Endothelial cell of umbilical vein (primary cell): ENCODE measurements at regions not wholly inside any gene's neighbourhood (a gene's known extent, or its start where the extent isn't known, plus 50 kb on each side); places are given as distances from the start of the nearest gene placed in this dataset.
"Not testable (repeated sequence)": the region's sequence is repeated elsewhere in the genome, so short reads cannot be mapped to it uniquely, and the experiment has no call there.

Experiments
- BruUV-seq: library from RNA; stranded (reverse); fragments of 400-500 nt; replicated peaks from 2 replicates; lab custom pipeline; 2021; lab: Mats Ljungman, UMichigan
- CTCF ChIA-PET: fragments of 300-600, 350-600 bp; sonication (Branson Sonifier 250); formaldehyde crosslinking; loops from one replicate; lab custom pipeline; 2021; ENCODE audit warnings: antibody characterized with exemption, inconsistent platforms; lab: Charles Lee
- POLR2A ChIA-PET: fragments of 300-600, 350-600 bp; sonication (Branson Sonifier 250); formaldehyde crosslinking; loops from one replicate; lab custom pipeline; 2021; ENCODE audit warnings: antibody characterized with exemption, inconsistent platforms; lab: Charles Lee
- DNase-seq: peaks from one replicate; pipeline ENCODE4 v3.0.0-alpha.2; 2011; ENCODE audit warnings: low read depth, low spot score
- FAIRE-seq: peaks from 2 replicates; lab custom pipeline; 2011; peaks lifted over from hg19 to GRCh38; lab: Jason Lieb, UNC
- H2AFZ ChIP-seq: 2 replicates; pipeline ENCODE4 v1.6.0; 2012; ENCODE audit warnings: low read depth, low read length, control low read depth, inconsistent platforms
- H3K27ac ChIP-seq: 2 replicates; pipeline ENCODE4 v1.5.1; 2011; ENCODE audit warnings: low read depth, mild to moderate bottlenecking, control low read depth, low read length, moderate library complexity; ENCODE audit not compliant: insufficient read depth
- H3K27me3 ChIP-seq, 2 experiments: 2 replicates each; pipeline versions ENCODE4 v1.6.0 to v1.6.1; 2011; ENCODE audit warnings: low read length in 2 of 2, mixed read lengths in 1 of 2; ENCODE audit not compliant: control insufficient read depth in 2 of 2, insufficient read depth in 2 of 2
- H3K36me3 ChIP-seq, 2 experiments: 2 replicates in 1 of 2; 3 replicates in 1 of 2; pipeline ENCODE4 v1.5.1; 2011; ENCODE audit warnings: low read length in 2 of 2, mild to moderate bottlenecking in 1 of 2, moderate library complexity in 1 of 2; ENCODE audit not compliant: control insufficient read depth in 2 of 2, insufficient read depth in 2 of 2; ENCODE audit errors: extremely low read depth in 1 of 2
- H3K4me1 ChIP-seq: 3 replicates; pipeline ENCODE4 v1.5.1; 2011; ENCODE audit warnings: mild to moderate bottlenecking, low read length; ENCODE audit not compliant: control insufficient read depth, insufficient read depth; ENCODE audit errors: extremely low read depth
- H3K4me2 ChIP-seq: 2 replicates; pipeline ENCODE4 v1.6.1; 2011; ENCODE audit warnings: low read length, control low read depth, mixed read lengths; ENCODE audit not compliant: insufficient read depth
- H3K4me3 ChIP-seq, 3 experiments: fragments of 200-600 bp in 1 of 3; sonication (generic), shearing (Covaris generic) in 1 of 3; replicated peaks in 1 of 3; 2 replicates each; pipeline ENCODE4 v1.5.1; 2011 to 2016; ENCODE audit warnings: control low read depth in 3 of 3, low read length in 3 of 3, mild to moderate bottlenecking in 2 of 3, inconsistent platforms in 1 of 3, low read depth in 1 of 3, moderate library complexity in 1 of 3; ENCODE audit not compliant: insufficient read depth in 1 of 3
- H3K79me2 ChIP-seq: 2 replicates; pipeline ENCODE4 v1.6.0; 2012; ENCODE audit warnings: low read length, inconsistent platforms; ENCODE audit not compliant: control insufficient read depth, insufficient read depth
- H3K9ac ChIP-seq: replicated peaks from 2 replicates; pipeline ENCODE3; 2011; ENCODE audit warnings: low read length, control low read depth; ENCODE audit not compliant: insufficient read depth; ENCODE audit errors: extremely low read depth
- H3K9me1 ChIP-seq: replicated peaks from 3 replicates; pipeline ENCODE4 v1.6.0; 2011; ENCODE audit warnings: mild to moderate bottlenecking, low read length; ENCODE audit not compliant: control insufficient read depth, insufficient read depth; ENCODE audit errors: extremely low read depth
- H3K9me3 ChIP-seq: replicated peaks from 2 replicates; pipeline ENCODE4 v1.5.1; 2012; ENCODE audit warnings: low read length, inconsistent platforms; ENCODE audit not compliant: control insufficient read depth, insufficient read depth
- H4K20me1 ChIP-seq: replicated peaks from 2 replicates; pipeline ENCODE3; 2011; ENCODE audit warnings: mild to moderate bottlenecking, low read length; ENCODE audit not compliant: control insufficient read depth, insufficient read depth; ENCODE audit errors: extremely low read depth
- FOS ChIP-seq: IDR thresholded peaks from 2 replicates; pipeline ENCODE4 v1.6.1; 2011; ENCODE audit warnings: mild to moderate bottlenecking, low read length, moderate library complexity, borderline replicate concordance; ENCODE audit not compliant: insufficient read depth
- GATA2 ChIP-seq: IDR thresholded peaks from 2 replicates; pipeline ENCODE4 v1.7.0; 2011; ENCODE audit warnings: low read depth, mild to moderate bottlenecking, moderate library complexity, mixed read lengths, low read length; ENCODE audit not compliant: insufficient read length, insufficient read depth
- POLR2A ChIP-seq: IDR thresholded peaks from 2 replicates; pipeline ENCODE4 v1.6.1; 2012; ENCODE audit warnings: low read depth, mild to moderate bottlenecking, control low read depth, low read length
- dilution Hi-C: fragments of 300-500 bp; cut with MboI; formaldehyde crosslinking; loops from one replicate; pipeline ENCODE4 v1.15.0; 2019; ENCODE audit warnings: low sequenced_read_pairs; ENCODE audit not compliant: extremely low pct_ligation_motif_present
- intact Hi-C: fragments of 100-400 bp; cut with micrococcal nuclease; formaldehyde crosslinking; loops from one replicate; pipeline ENCODE4 v1.10.0; 2022
- TF ChIP-seq, protein P1 (sequence below), 2 donors: IDR thresholded peaks; 1 replicate in 1 of 2; 2 replicates in 1 of 2; pipeline ENCODE4 v1.5.1; 2011; ENCODE audit warnings: low read length in 2 of 2, mild to moderate bottlenecking in 2 of 2, moderate library complexity in 2 of 2, control low read depth in 1 of 2, inconsistent platforms in 1 of 2, low read depth in 1 of 2; ENCODE audit not compliant: insufficient read depth in 1 of 2; ENCODE audit errors: extremely low read depth in 1 of 2

DNA sequence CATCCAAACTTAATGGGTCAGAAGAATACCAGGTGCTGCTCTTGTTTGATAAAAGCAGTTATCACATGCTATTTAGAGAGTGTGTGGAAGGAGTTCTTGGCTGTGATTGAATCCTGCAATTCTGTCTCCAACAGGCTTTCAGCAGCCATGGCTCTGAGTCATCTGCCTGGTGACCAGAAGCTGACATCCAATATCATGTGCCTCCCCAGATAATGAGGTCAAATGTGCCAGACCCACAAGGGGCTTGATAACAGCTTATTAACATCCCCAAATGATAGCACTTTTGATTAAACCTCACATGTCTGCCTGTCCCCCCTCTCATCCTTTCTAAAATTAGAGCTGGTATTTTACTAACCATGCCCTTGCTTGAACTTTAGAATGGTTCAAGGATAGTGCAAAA is 175.7 kb upstream of the PLN start:
- H3K4me3 ChIP-seq: no peak overlapping the region
- H3K36me3 ChIP-seq: no peaks in the 10 kb centered on the region
- TF ChIP-seq FOS (peak; percentile 23), POLR2A (no peak), GATA2 (no peak)
- no peak overlapping the region for H3K27ac ChIP-seq
- intact Hi-C loops: no loop called here
- H3K9me1 ChIP-seq: no peaks in the 10 kb centered on the region
- DNase-seq (peak; percentile 12), FAIRE-seq (no peak)
- no peak overlapping the region for H3K9ac ChIP-seq
- no peaks in the 10 kb centered on the region for H3K4me1 ChIP-seq
- no TSS peak for BruUV-seq
- no peaks in the 10 kb centered on the region for H3K79me2 ChIP-seq
- H2AFZ ChIP-seq: no peak overlapping the region
- CTCF ChIA-PET: no interaction called here
- POLR2A ChIA-PET: no interaction called here
- dilution Hi-C loops: no loop called here
- no peaks in the 10 kb centered on the region for H4K20me1 ChIP-seq
- H3K27me3 ChIP-seq: no peaks in the 10 kb centered on the region
- no peaks in the 10 kb centered on the region for H3K9me3 ChIP-seq
- H3K4me2 ChIP-seq: no peak overlapping the region

DNA sequence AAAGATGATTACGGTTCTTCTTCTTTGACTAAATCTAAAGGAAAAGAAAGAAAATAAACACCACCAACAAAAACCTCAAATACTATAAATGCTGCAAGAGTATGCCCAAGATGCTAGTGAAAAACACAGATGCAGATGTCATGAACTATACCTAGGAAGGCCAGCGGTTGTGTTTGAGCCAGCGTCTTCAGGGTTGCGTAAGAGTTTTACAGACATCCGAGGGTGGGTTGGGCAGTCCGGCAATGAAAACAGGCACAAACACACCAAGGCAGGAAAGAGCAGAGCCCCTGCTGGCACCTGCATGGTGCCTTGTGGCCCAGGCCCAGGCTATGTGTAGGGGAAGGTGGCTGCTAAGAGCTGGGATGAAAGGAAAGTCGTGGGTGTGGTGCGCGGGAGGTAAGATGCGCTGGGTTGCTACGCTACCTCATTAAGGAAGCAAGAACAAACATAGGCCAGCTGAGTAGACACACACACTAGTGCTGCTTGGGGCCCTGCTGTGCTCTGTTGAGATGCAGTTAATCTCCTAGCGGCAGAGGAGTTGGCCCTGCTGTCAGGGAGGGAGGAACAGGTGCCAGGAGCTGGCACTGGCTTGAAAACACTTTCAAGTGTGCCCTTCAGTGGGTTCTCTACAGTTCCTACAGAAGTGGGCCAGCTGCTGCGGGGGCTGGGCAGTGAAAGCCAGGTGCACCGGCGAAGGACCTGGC is 170.2 kb upstream of the PLN start:
- dilution Hi-C loops: no loop called here
- no peak for FAIRE-seq
- TF ChIP-seq GATA2 (no peak), POLR2A (no peak)
- TF ChIP-seq, protein P1, sequence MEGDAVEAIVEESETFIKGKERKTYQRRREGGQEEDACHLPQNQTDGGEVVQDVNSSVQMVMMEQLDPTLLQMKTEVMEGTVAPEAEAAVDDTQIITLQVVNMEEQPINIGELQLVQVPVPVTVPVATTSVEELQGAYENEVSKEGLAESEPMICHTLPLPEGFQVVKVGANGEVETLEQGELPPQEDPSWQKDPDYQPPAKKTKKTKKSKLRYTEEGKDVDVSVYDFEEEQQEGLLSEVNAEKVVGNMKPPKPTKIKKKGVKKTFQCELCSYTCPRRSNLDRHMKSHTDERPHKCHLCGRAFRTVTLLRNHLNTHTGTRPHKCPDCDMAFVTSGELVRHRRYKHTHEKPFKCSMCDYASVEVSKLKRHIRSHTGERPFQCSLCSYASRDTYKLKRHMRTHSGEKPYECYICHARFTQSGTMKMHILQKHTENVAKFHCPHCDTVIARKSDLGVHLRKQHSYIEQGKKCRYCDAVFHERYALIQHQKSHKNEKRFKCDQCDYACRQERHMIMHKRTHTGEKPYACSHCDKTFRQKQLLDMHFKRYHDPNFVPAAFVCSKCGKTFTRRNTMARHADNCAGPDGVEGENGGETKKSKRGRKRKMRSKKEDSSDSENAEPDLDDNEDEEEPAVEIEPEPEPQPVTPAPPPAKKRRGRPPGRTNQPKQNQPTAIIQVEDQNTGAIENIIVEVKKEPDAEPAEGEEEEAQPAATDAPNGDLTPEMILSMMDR (IDR thresholded peaks at IDR 0.05; ENCODE audit: extremely low read depth in 1 of 2, insufficient read depth in 1 of 2, low read depth in 1 of 2, low read length in 2 of 2): no peak

DNA sequence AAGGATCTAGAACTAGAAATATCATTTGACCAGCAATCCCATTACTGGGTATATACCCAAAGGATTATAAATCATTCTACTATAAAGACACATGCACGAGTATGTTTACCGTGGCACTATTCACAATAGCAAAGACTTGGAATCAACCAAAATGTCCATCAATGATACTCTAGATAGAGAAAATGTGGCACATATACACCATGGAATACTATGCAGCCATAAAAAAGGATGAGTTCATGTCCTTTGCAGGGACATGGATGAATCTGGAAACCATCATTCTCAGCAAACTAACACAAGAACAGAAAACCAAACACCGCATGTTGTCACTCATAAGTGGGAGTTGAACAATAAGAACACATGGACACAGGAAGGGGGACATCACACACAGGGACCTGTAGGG is 167.5 kb upstream of the PLN start:
- H3K4me2 ChIP-seq, H3K9me1 ChIP-seq, H3K9me3 ChIP-seq, H4K20me1 ChIP-seq, H3K79me2 ChIP-seq, H3K27ac ChIP-seq, DNase-seq, H3K27me3 ChIP-seq, POLR2A ChIA-PET, CTCF ChIA-PET, H3K4me1 ChIP-seq, H3K36me3 ChIP-seq, H3K4me3 ChIP-seq, FAIRE-seq, BruUV-seq, dilution Hi-C loops, H2AFZ ChIP-seq, H3K9ac ChIP-seq, intact Hi-C loops: not testable (repeated sequence)

More for the DNA sequence above, 170.2 kb upstream of the PLN start:
- Histone ChIP-seq H2AFZ (no peak overlapping the region), H3K27ac (no peak overlapping the region), H3K36me3 (no peaks in the 10 kb centered on the region), H4K20me1 (no peaks in the 10 kb centered on the region), H3K4me3 (no peak overlapping the region), H3K9me1 (no peaks in the 10 kb centered on the region), H3K79me2 (no peaks in the 10 kb centered on the region), H3K9ac (no peak overlapping the region), H3K4me1 (no peaks in the 10 kb centered on the region), H3K27me3 (no peaks in the 10 kb centered on the region), H3K9me3 (no peaks in the 10 kb centered on the region), H3K4me2 (no peak overlapping the region)
- intact Hi-C loops: no loop called here
- BruUV-seq: no TSS peak
- CTCF ChIA-PET: no interaction called here
- no peak for DNase-seq
- POLR2A ChIA-PET: no interaction called here
